HepG2 (cell line): ENCODE measurements at regions not wholly inside any gene's neighbourhood (a gene's known extent, or its start where the extent isn't known, plus 50 kb on each side); places are given as distances from the start of the nearest gene placed in this dataset.

Experiments used
- ATAC-seq: fragments of 200-7000 bp; cut with Tn5 transposase; 3 replicates; pipeline ENCODE4 v1.9.1; 2020; ENCODE audit warnings: mild to moderate bottlenecking, moderate library complexity
- BruUV-seq: library from RNA; stranded (reverse); fragments of 400-500 nt; replicated peaks from 2 replicates; lab custom pipeline; 2021; lab: Mats Ljungman, UMichigan
- CTCF ChIA-PET: fragments of 300-600 bp; formaldehyde crosslinking; extraction: SDS; loops from one replicate; lab custom pipeline; 2021; ENCODE audit warnings: low total read pairs, inconsistent platforms, low intra/inter-chr PET ratio; lab: Yijun Ruan, JAX
- POLR2A ChIA-PET: fragments of 350-600 bp; sonication (Branson Sonifier 250); formaldehyde crosslinking; loops from one replicate; lab custom pipeline; 2020; ENCODE audit warnings: antibody characterized with exemption, inconsistent platforms; lab: Yijun Ruan, JAX
- DNase-seq: peaks from one replicate; pipeline ENCODE4 v3.0.0-alpha.2; 2015; ENCODE audit warnings: low spot score
- FAIRE-seq: peaks from 3 replicates; lab custom pipeline; 2011; peaks lifted over from hg19 to GRCh38; lab: Jason Lieb, UNC
- H2AFZ ChIP-seq: one replicate; pipeline ENCODE4 v1.6.1; 2011; ENCODE audit warnings: low read length, inconsistent platforms
- H3K27ac ChIP-seq: fragments of 300-600 bp; 3 replicates; pipeline ENCODE4 v1.8.0; 2011; ENCODE audit warnings: mixed run types, mild to moderate bottlenecking, mixed read lengths, low read length, inconsistent platforms; ENCODE audit not compliant: insufficient read depth; ENCODE audit errors: extremely low read length
- H3K27me3 ChIP-seq, 2 experiments: fragments of 200-600 bp in 1 of 2; 2 replicates in 1 of 2; 3 replicates in 1 of 2; pipeline versions ENCODE4 v1.6.0 to v1.8.0; 2011; ENCODE audit warnings: low read length in 2 of 2, mild to moderate bottlenecking in 2 of 2, moderate library complexity in 2 of 2, inconsistent platforms in 1 of 2; ENCODE audit not compliant: insufficient read depth in 2 of 2, control insufficient read depth in 1 of 2
- H3K36me3 ChIP-seq, 2 experiments: fragments of 200-600 bp in 1 of 2; replicated peaks in 1 of 2; 2 replicates in 1 of 2; 3 replicates in 1 of 2; pipeline versions ENCODE4 v1.5.1 to v1.8.0; 2011; ENCODE audit warnings: low read length in 2 of 2, inconsistent platforms in 1 of 2; ENCODE audit not compliant: insufficient read depth in 2 of 2, control insufficient read depth in 1 of 2
- H3K4me1 ChIP-seq: 2 replicates; pipeline ENCODE4 v1.5.1; 2012; ENCODE audit warnings: low read length, inconsistent platforms; ENCODE audit not compliant: insufficient read depth
- H3K4me2 ChIP-seq: 2 replicates; pipeline ENCODE4 v1.6.0; 2011; ENCODE audit warnings: low read depth, low read length, inconsistent platforms
- H3K4me3 ChIP-seq, 3 experiments: fragments of 200-600 bp in 1 of 3; sonication (generic), shearing (Covaris generic) in 1 of 3; replicated peaks in 1 of 3; 2 replicates each; pipeline ENCODE4 v1.5.1; 2011 to 2016; ENCODE audit warnings: low read length in 3 of 3, inconsistent platforms in 2 of 3, low read depth in 2 of 3, mild to moderate bottlenecking in 2 of 3, control low read depth in 1 of 3, mixed read lengths in 1 of 3; ENCODE audit not compliant: insufficient read depth in 1 of 3
- H3K79me2 ChIP-seq: one replicate; pipeline ENCODE4 v1.6.1; 2011; ENCODE audit warnings: low read length, inconsistent platforms; ENCODE audit not compliant: insufficient read depth
- H3K9ac ChIP-seq: 2 replicates; pipeline ENCODE4 v1.6.0; 2011; ENCODE audit warnings: mild to moderate bottlenecking, low read depth, low read length, inconsistent platforms; ENCODE audit not compliant: insufficient read depth
- H3K9me3 ChIP-seq: 2 replicates; pipeline ENCODE4 v1.5.1; 2012; ENCODE audit warnings: mild to moderate bottlenecking, low read length
- H4K20me1 ChIP-seq: 2 replicates; pipeline ENCODE4 v1.6.0; 2011; ENCODE audit warnings: inconsistent platforms, mild to moderate bottlenecking, low read length, moderate library complexity; ENCODE audit not compliant: insufficient read depth
- CBX5 ChIP-seq: sonication (generic); formaldehyde crosslinking; IDR thresholded peaks from 2 replicates; pipeline ENCODE4 v1.4.0; 2020; ENCODE audit warnings: missing genetic modification reagents, borderline replicate concordance
- E2F1 ChIP-seq: sonication (generic); formaldehyde crosslinking; IDR thresholded peaks from 2 replicates; pipeline ENCODE4 v1.5.0; 2020; ENCODE audit warnings: missing genetic modification reagents
- HOXD1 ChIP-seq: sonication (generic); formaldehyde crosslinking; IDR thresholded peaks from 2 replicates; pipeline ENCODE4 v1.5.0; 2020; ENCODE audit warnings: missing genetic modification reagents
- NCOR1 ChIP-seq: fragments of 200-600 bp; sonication (generic); IDR thresholded peaks from 2 replicates; pipeline ENCODE4 v1.7.0; 2017; ENCODE audit warnings: antibody characterized with exemption, low read length, borderline replicate concordance
- NFYC ChIP-seq: IDR thresholded peaks from 2 replicates; pipeline ENCODE4 v1.6.1; 2016; ENCODE audit warnings: missing genetic modification reagents, missing compliant biosample characterization
- SRF ChIP-seq: IDR thresholded peaks from 2 replicates; pipeline ENCODE4 v1.6.1; 2011; ENCODE audit warnings: mild to moderate bottlenecking, low read depth, low read length, moderate library complexity
- THYN1 ChIP-seq: sonication (generic); formaldehyde crosslinking; IDR thresholded peaks from 2 replicates; pipeline ENCODE4 v1.8.1; 2023; ENCODE audit warnings: low read depth, mild to moderate bottlenecking, moderate library complexity, missing genetic modification reagents, borderline replicate concordance
- ZMYM3 ChIP-seq: sonication (generic); formaldehyde crosslinking; IDR thresholded peaks from 2 replicates; pipeline ENCODE4 v1.5.1; 2020; ENCODE audit warnings: mild to moderate bottlenecking, missing genetic modification reagents
- ZNF121 ChIP-seq: sonication (generic); formaldehyde crosslinking; IDR thresholded peaks from 2 replicates; pipeline ENCODE4 v1.5.0; 2020; ENCODE audit warnings: mild to moderate bottlenecking, missing genetic modification reagents
- ZNF329 ChIP-seq: sonication (generic); formaldehyde crosslinking; IDR thresholded peaks from 2 replicates; pipeline ENCODE4 v1.9.0; 2021; ENCODE audit warnings: low read depth, mild to moderate bottlenecking, missing genetic modification reagents
- ZNF609 ChIP-seq: sonication (generic); formaldehyde crosslinking; IDR thresholded peaks from 2 replicates; pipeline ENCODE4 v1.4.0; 2020; ENCODE audit warnings: mild to moderate bottlenecking, missing genetic modification reagents, borderline replicate concordance
- ZNF766 ChIP-seq: sonication (generic); formaldehyde crosslinking; IDR thresholded peaks from 2 replicates; pipeline ENCODE4 v1.5.0; 2020; ENCODE audit warnings: missing genetic modification reagents, borderline replicate concordance
- ZNF883 ChIP-seq: sonication (generic); formaldehyde crosslinking; IDR thresholded peaks from 2 replicates; pipeline ENCODE4 v1.5.1; 2020; ENCODE audit warnings: mild to moderate bottlenecking, missing genetic modification reagents; ENCODE audit errors: not compliant biosample characterization
- WGBS: methylation state at CpG from one replicate; pipeline ENCODE4 v1.1.6; 2017; ENCODE audit warnings: low lambda C conversion rate; 5-methylcytosine and 5-hydroxymethylcytosine counted together
- in situ Hi-C: cut with HindIII; loops from 2 replicates; pipeline ENCODE4 v1.10.0; 2017; ENCODE audit warnings: low pct_unique_long_range_greater_than_20kb; ENCODE audit not compliant: extremely low pct_ligation_motif_present
- intact Hi-C: fragments of 100-400 bp; cut with micrococcal nuclease; formaldehyde crosslinking; loops from one replicate; pipeline ENCODE4 v1.10.0; 2022; ENCODE audit not compliant: unreplicated experiment

- Histone ChIP-seq H2AFZ (no peak overlapping the region), H3K4me2 (no peak overlapping the region), H3K9ac (no peak overlapping the region), H3K4me3 (no peak overlapping the region), H3K27ac (no peak overlapping the region), H3K36me3 (no peaks in the 10 kb centered on the region), H3K9me3 (no peaks in the 10 kb centered on the region), H3K4me1 (no peaks in the 10 kb centered on the region), H3K27me3 (peaks cover 0 to 21% of the 10 kb centered on the region in 2 experiments; a peak in 2 of 5 replicates), H4K20me1 (no peaks in the 10 kb centered on the region), H3K79me2 (no peaks in the 10 kb centered on the region)
- ChIA-PET POLR2A (no interaction called here), CTCF (no interaction called here)
- FAIRE-seq (no peak), DNase-seq (no peak), ATAC-seq (no peak)
- intact Hi-C loops, result no loop called here
- TF ChIP-seq NCOR1 (no peak), NFYC (CRISPR knock-in tag) (no peak), CBX5 (CRISPR knock-in tag) (no peak), ZMYM3 (no peak), ZNF883 (CRISPR knock-in tag) (no peak), HOXD1 (CRISPR knock-in tag) (no peak), ZNF609 (no peak), ZNF121 (no peak), ZNF766 (CRISPR knock-in tag) (no peak), SRF (no peak), E2F1 (CRISPR knock-in tag) (no peak), THYN1 (CRISPR knock-in tag) (no peak), ZNF329 (CRISPR knock-in tag) (no peak)
- in situ Hi-C loops, result no loop called here
- BruUV-seq, result no TSS peak
- WGBS, result 0% methylated on average over 1 of the region's 1 CpG
Measured at GRCh38 chr5:65070026-65070425, 301.3 kb downstream of the CWC27 start.
